Lower leg skin (tissue), 4 donors: ENCODE measurements at regions not wholly inside any gene's neighbourhood (a gene's known extent, or its start where the extent isn't known, plus 50 kb on each side); places are given as distances from the start of the nearest gene placed in this dataset.
"Not testable (repeated sequence)": the region's sequence is repeated elsewhere in the genome, so short reads cannot be mapped to it uniquely, and the experiment has no call there.

Experiments
- DNase-seq, 2 donors: peaks; one replicate each; pipeline ENCODE4 v3.0.0-alpha.2; 2019; ENCODE audit warnings: low spot score in 2 of 2
- H3K4me3 ChIP-seq: fragments of 200-600 bp; sonication (generic); 2 replicates; pipeline ENCODE4 v1.5.1; 2017; ENCODE audit warnings: mild to moderate bottlenecking, low read depth; ENCODE audit not compliant: poor library complexity, severe bottlenecking
- POLR2A ChIP-seq, 2 donors: fragments of 450-650 bp; IDR thresholded peaks; one replicate each; pipeline ENCODE4 v1.6.1; 2016 to 2017; ENCODE audit warnings: antibody characterized with exemption in 2 of 2, mild to moderate bottlenecking in 1 of 2, moderate library complexity in 1 of 2
- WGBS, 2 donors: methylation state at CpG; one replicate each; pipeline ENCODE4 v1.1.5; 2018; 5-methylcytosine and 5-hydroxymethylcytosine counted together
- intact Hi-C: fragments of 100-400 bp; cut with DNase I; formaldehyde crosslinking; loops from one replicate; pipeline ENCODE4 v1.15.0; 2023; ENCODE audit warnings: low total_unique reads
- TF ChIP-seq, protein P1 (sequence below), 3 donors: fragments of 450-650 bp; IDR thresholded peaks; one replicate each; pipeline ENCODE4 v1.5.1; 2016; ENCODE audit warnings: antibody characterized with exemption in 3 of 3, mild to moderate bottlenecking in 3 of 3, moderate library complexity in 2 of 3

DNA sequence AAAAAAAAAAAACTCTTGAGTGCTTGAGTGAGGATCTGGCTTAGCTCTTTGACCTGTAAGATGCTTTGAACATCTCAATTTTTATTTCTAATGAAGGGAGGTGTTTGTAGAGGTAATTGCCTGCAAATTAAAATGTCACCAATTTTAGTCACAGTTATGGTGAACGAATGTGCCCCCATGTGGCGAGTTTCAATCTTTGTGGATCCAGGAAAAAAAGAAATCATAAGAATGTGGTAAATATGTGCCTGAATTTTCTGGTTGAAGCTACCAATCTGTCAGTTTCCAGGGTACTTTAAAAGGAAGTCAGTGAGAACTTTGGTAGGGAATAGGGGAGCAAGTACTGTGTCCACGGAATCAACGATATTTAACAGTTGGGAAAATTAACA lies 1772.4 kb upstream of the CDH9 start:
- H3K4me3 ChIP-seq = no peak overlapping the region
- 87% methylated on average over 4 of the region's 4 CpGs for WGBS, 2 donors
- no peak for TF ChIP-seq POLR2A (IDR thresholded peaks at IDR 0.05)
- intact Hi-C loops = no loop called here
- DNase-seq = no peak

DNA sequence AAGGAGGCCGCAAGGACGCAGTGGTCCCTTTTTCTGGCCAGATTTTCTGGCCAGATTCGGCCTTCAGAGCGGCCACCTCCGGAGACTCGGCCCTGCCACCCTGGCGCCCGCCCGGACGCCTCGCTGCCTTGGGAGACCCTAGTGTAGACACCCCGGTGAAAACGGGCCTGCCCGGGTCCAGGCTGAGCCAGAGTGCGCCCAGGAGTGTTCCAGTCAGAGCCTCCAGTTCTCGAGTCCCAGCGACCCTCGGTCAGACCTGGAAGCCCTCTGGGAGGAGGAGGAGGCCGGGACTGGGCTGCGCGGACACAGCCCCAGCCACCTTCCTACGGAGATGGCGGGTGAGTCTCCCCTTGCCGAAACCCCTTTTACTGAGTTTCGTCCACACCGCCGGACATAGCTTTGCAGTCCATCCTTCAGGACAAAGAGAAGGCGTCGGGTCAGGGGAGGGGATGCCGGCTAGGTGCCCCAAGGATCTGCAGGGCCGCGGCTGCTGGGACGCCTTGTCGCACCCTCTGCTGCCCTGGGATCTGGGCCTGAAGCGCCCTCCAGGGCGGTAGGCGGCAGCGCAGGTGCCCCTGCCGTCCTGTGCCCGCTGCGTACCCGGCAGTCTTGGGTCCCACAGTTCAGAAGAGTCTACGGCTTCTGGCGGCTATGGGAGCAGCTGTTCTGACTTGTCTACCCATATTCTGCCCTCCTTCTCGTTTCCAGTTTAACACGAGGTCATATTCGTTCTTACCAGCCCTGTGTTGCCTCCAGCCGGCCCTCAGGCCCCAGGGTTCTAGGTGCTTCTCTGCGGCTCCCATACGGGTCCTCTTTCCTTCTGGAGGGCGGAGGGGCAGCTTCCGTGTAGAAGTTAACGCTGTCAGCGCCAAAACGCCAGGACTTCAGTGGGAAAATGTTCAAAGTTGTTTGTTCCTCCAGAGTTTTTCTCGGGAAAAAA lies 1771.7 kb upstream of the CDH9 start:
- H3K4me3 ChIP-seq = no peak overlapping the region
- TF ChIP-seq POLR2A (IDR thresholded peaks at IDR 0.05) = no peak
- TF ChIP-seq, protein P1, sequence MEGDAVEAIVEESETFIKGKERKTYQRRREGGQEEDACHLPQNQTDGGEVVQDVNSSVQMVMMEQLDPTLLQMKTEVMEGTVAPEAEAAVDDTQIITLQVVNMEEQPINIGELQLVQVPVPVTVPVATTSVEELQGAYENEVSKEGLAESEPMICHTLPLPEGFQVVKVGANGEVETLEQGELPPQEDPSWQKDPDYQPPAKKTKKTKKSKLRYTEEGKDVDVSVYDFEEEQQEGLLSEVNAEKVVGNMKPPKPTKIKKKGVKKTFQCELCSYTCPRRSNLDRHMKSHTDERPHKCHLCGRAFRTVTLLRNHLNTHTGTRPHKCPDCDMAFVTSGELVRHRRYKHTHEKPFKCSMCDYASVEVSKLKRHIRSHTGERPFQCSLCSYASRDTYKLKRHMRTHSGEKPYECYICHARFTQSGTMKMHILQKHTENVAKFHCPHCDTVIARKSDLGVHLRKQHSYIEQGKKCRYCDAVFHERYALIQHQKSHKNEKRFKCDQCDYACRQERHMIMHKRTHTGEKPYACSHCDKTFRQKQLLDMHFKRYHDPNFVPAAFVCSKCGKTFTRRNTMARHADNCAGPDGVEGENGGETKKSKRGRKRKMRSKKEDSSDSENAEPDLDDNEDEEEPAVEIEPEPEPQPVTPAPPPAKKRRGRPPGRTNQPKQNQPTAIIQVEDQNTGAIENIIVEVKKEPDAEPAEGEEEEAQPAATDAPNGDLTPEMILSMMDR (IDR thresholded peaks at IDR 0.05) = no peak
- WGBS, 2 donors = 91 to 94% methylated on average over 55 to 56 of the region's 56 CpGs
- no peak for DNase-seq
- intact Hi-C loops = no loop called here

DNA sequence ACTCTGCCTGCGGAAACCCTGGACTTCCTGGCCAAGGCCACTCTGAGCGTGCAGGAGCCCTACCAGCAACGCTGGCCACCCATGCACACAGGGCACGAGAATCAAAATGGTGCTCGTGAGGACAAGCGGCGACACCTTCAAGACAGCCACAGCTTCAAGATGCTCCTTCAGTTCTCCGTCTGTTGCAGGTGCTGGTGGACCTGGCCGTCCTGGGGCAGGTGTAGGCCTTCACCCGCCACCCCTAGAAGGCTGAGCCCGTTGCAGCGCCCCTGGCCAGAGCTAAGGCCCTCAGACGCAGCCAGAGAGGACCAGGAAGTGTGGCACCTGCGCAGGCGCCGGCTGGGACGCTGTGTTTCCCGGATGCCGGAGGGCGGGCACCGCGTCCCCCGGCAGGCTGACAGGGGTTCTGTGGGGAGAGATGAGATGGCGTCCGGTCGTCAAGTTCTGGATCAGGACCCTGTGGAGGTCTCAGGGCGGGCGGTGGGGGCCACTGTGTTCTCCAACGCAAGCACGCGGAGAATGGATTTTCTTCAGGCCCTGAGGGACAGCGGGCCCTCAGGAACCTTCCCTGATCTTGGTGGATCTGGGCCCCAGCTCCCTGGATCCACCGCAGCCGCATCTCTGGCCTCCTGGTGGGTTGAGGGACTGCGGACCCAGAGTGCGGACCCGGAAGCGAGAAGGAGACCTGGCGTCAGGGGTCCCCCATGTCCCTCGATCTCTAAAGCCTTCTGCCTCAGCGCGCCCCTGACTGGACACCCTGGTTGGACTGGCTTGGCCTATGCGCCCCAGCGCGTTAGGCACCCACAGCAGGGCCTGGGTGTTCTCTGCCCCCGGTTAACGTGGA lies 1770.8 kb upstream of the CDH9 start:
- TF ChIP-seq POLR2A (IDR thresholded peaks at IDR 0.05) = no peak
- TF ChIP-seq, protein P1 (IDR thresholded peaks at IDR 0.05) = no peak
- H3K4me3 ChIP-seq = no peak overlapping the region
- WGBS, 2 donors = 93 to 96% methylated on average over 44 to 45 of the region's 47 CpGs
- no peak for DNase-seq
- intact Hi-C loops = no loop called here

DNA sequence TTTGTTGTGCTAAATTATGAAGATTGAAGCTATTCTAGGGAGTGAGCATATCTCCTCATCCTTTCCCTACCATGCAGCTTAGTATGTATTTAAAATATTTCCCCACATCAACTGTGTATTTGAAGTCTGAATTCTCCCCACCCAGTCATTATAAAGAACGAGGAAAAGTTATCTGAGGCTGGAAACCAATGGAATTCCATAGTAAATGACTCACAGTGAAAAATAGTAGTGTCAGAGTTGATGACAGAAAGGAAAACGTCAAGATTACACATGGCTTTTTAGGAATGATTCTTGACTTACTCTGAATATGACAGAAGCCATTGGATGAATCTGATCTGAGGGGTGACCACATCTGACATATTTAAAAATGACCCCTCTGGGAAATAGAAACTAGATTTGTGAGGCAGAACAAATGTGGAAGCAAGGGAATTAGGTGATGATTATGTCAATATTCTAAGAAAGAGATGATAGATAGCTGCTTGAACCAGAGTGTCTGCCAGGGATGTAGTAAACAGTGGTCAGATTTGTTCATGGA lies 1768.9 kb upstream of the CDH9 start:
- TF ChIP-seq POLR2A (IDR thresholded peaks at IDR 0.05) = no peak
- TF ChIP-seq, protein P1 (IDR thresholded peaks at IDR 0.05) = no peak
- 26 to 29% methylated on average over 2 of the region's 2 CpGs for WGBS, 2 donors
- no peak overlapping the region for H3K4me3 ChIP-seq
- no peak for DNase-seq
- intact Hi-C loops = no loop called here

DNA sequence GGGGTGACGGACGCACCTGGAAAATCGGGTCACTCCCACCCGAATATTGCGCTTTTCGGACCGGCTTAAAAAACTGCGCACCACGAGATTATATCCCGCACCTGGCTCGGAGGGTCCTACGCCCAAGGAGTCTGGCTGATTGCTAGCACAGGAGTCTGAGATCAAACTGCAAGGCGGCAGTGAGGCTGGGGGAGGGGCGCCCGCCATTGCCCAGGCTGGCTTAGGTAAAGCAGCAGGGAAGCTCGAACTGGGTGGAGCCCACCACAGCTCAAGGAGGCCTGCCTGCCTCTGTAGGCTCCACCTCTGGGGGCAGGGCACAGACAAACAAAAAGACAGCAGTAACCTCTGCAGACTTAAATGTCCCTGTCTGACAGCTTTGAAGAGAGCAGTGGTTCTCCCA lies 1760.6 kb upstream of the CDH9 start:
- 95 to 97% methylated on average over 12 to 15 of the region's 16 CpGs for WGBS, 2 donors

DNA sequence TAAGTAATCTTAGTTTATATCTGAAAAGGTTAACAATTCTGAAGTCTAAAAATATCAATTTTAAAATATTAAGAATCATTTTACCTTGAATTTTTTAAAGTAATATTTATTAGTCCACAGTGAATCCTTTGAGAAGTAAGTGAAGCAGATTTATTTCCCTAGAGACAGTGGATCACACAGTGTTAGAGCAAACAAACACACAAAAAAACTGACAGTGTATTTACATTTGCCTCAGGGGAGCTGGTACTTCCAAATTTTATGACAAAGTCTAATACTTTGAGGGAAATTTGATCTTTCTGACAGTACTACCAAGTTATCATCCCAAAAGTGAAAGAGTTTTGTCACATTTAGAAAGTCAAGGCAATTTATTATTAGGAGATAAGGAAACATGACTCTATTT lies 1750.6 kb upstream of the CDH9 start:
- no peak for TF ChIP-seq POLR2A (IDR thresholded peaks at IDR 0.05)
- TF ChIP-seq, protein P1 (IDR thresholded peaks at IDR 0.05) = no peak
- no peak overlapping the region for H3K4me3 ChIP-seq
- intact Hi-C loops = no loop called here
- DNase-seq = no peak

More for the DNA sequence above, 1760.6 kb upstream of the CDH9 start:
- H3K4me3 ChIP-seq, DNase-seq, intact Hi-C loops: not testable (repeated sequence)
